GM12891 (cell line): ENCODE measurements at regions not wholly inside any gene's neighbourhood (a gene's known extent, or its start where the extent isn't known, plus 50 kb on each side); places are given as distances from the start of the nearest gene placed in this dataset.
"Not testable (repeated sequence)": the region's sequence is repeated elsewhere in the genome, so short reads cannot be mapped to it uniquely, and the experiment has no call there.

Experiments used
- POLR2A ChIP-seq: IDR thresholded peaks from 2 replicates; pipeline ENCODE4 v1.6.1; 2011; ENCODE audit warnings: low read depth, low read length, control low read depth
- POLR2AphosphoS5 ChIP-seq: IDR thresholded peaks from 2 replicates; pipeline ENCODE4 v1.6.1; 2011; ENCODE audit warnings: low read depth, low read length, control low read depth

- TF ChIP-seq POLR2AphosphoS5, POLR2A: not testable (repeated sequence)
Measured at GRCh38 chr11:115967203-115967602, 463.0 kb upstream of the CADM1 start.
